GM12878 (cell line): ENCODE measurements at regions not wholly inside any gene's neighbourhood (a gene's known extent, or its start where the extent isn't known, plus 50 kb on each side); places are given as distances from the start of the nearest gene placed in this dataset.

Experiments used
- ATAC-seq: fragments of 200-7000 bp; cut with Tn5 transposase; 3 replicates; pipeline ENCODE4 v1.9.1; 2020; ENCODE audit warnings: mild to moderate bottlenecking, moderate library complexity
- BruUV-seq: library from RNA; stranded (reverse); fragments of 400-500 nt; replicated peaks from 2 replicates; lab custom pipeline; 2021; lab: Mats Ljungman, UMichigan
- CTCF ChIA-PET: fragments of 300-600 bp; sonication (Branson Sonifier 250); formaldehyde crosslinking; extraction: SDS; loops from one replicate; lab custom pipeline; 2021; ENCODE audit warnings: inconsistent platforms; lab: Yijun Ruan, JAX
- POLR2A ChIA-PET: fragments of 350-600 bp; formaldehyde crosslinking; extraction: SDS; loops from one replicate; lab custom pipeline; 2021; ENCODE audit warnings: inconsistent platforms; lab: Charles Lee
- RAD21 ChIA-PET: fragments of 300-600 bp; sonication (Branson Sonifier 250); formaldehyde crosslinking; loops from one replicate; lab custom pipeline; 2023; ENCODE audit warnings: antibody characterized with exemption; ENCODE audit not compliant: unreplicated experiment; lab: Charles Lee
- SMC1A ChIA-PET: fragments of 300-600 bp; sonication (Branson Sonifier 250); formaldehyde crosslinking; loops from one replicate; lab custom pipeline; 2023; ENCODE audit not compliant: unreplicated experiment, uncharacterized antibody; lab: Charles Lee
- DNase-seq: peaks from one replicate; pipeline ENCODE4 v3.0.0-alpha.2; 2011; ENCODE audit warnings: low read depth, low spot score
- FAIRE-seq: peaks from 3 replicates; lab custom pipeline; 2011; peaks lifted over from hg19 to GRCh38; lab: Jason Lieb, UNC
- H2AFZ ChIP-seq: 2 replicates; pipeline ENCODE4 v1.6.0; 2011; ENCODE audit warnings: low read depth, low read length, control low read depth; ENCODE audit not compliant: control insufficient read depth
- H3K27ac ChIP-seq: 2 replicates; pipeline ENCODE4 v1.5.1; 2011; ENCODE audit warnings: control low read depth; ENCODE audit not compliant: control insufficient read depth, insufficient read depth
- H3K27me3 ChIP-seq, 2 experiments: replicated peaks in 1 of 2; 2 replicates each; pipeline versions ENCODE4 v1.6.0 to v1.6.1; 2011; ENCODE audit warnings: low read length in 1 of 2; ENCODE audit not compliant: control insufficient read depth in 2 of 2, insufficient read depth in 2 of 2
- H3K36me3 ChIP-seq, 2 experiments: 2 replicates each; pipeline ENCODE4 v1.5.1; 2011; ENCODE audit warnings: low read length in 1 of 2; ENCODE audit not compliant: control insufficient read depth in 2 of 2, insufficient read depth in 2 of 2
- H3K4me1 ChIP-seq: 2 replicates; pipeline ENCODE4 v1.6.1; 2011; ENCODE audit warnings: mild to moderate bottlenecking, low read length, moderate library complexity, mixed read lengths; ENCODE audit not compliant: control insufficient read depth, insufficient read depth
- H3K4me2 ChIP-seq: 2 replicates; pipeline ENCODE4 v1.6.0; 2011; ENCODE audit warnings: control low read depth; ENCODE audit not compliant: control insufficient read depth, insufficient read depth
- H3K4me3 ChIP-seq: fragments of 200-600 bp; sonication (generic); 2 replicates; pipeline ENCODE4 v1.5.1; 2016
- H3K79me2 ChIP-seq: 2 replicates; pipeline ENCODE4 v1.6.0; 2011; ENCODE audit warnings: low read length; ENCODE audit not compliant: control insufficient read depth, insufficient read depth
- H3K9ac ChIP-seq: 2 replicates; pipeline ENCODE4 v1.8.0; 2011; ENCODE audit warnings: low read length, control low read depth, mixed read lengths; ENCODE audit not compliant: control insufficient read depth, insufficient read depth
- H3K9me3 ChIP-seq: replicated peaks from 3 replicates; pipeline ENCODE4 v1.5.1; 2011; ENCODE audit warnings: mild to moderate bottlenecking, low read length; ENCODE audit not compliant: control insufficient read depth, insufficient read depth
- H4K20me1 ChIP-seq: 2 replicates; pipeline ENCODE4 v1.6.0; 2011; ENCODE audit not compliant: control insufficient read depth, insufficient read depth
- ATF2 ChIP-seq: IDR thresholded peaks from 2 replicates; pipeline ENCODE4 v1.6.1; 2012; ENCODE audit warnings: low read length, inconsistent platforms
- BCL3 ChIP-seq: IDR thresholded peaks from 2 replicates; pipeline ENCODE4 v1.6.1; 2011; ENCODE audit warnings: borderline replicate concordance, low read depth, mild to moderate bottlenecking, moderate library complexity, low read length; ENCODE audit not compliant: insufficient read depth, poor library complexity, severe bottlenecking
- ESRRA ChIP-seq: IDR thresholded peaks from 2 replicates; pipeline ENCODE4 v1.6.1; 2012; ENCODE audit warnings: mild to moderate bottlenecking, low read length, improper control_type of control experiment
- IKZF1 ChIP-seq: fragments of 450-650 bp; conservative IDR thresholded peaks from 2 replicates; pipeline ENCODE4 v1.6.1; 2017; ENCODE audit warnings: antibody characterized with exemption, mild to moderate bottlenecking
- JUND ChIP-seq: IDR thresholded peaks from 2 replicates; pipeline ENCODE4 v1.6.1; 2012; ENCODE audit warnings: low read depth, mild to moderate bottlenecking, low read length, improper control_type of control experiment, moderate library complexity
- POLR2AphosphoS5 ChIP-seq: IDR thresholded peaks from 2 replicates; pipeline ENCODE4 v1.6.1; 2011; ENCODE audit warnings: mild to moderate bottlenecking, low read length, inconsistent platforms
- RAD21 ChIP-seq: IDR thresholded peaks from 2 replicates; pipeline ENCODE4 v1.6.1; 2011; ENCODE audit warnings: mild to moderate bottlenecking, low read depth, low read length, moderate library complexity; ENCODE audit not compliant: insufficient read depth
- RB1 ChIP-seq: fragments of 450-650 bp; formaldehyde crosslinking; IDR thresholded peaks from 2 replicates; pipeline ENCODE4 v1.6.1; 2017; ENCODE audit warnings: mild to moderate bottlenecking, borderline replicate concordance
- SMAD1 ChIP-seq: fragments of 450-650 bp; IDR thresholded peaks from 2 replicates; pipeline ENCODE4 v1.6.1; 2018; ENCODE audit warnings: mild to moderate bottlenecking, low read depth; ENCODE audit not compliant: partially characterized antibody
- SMARCA5 ChIP-seq: fragments of 450-650 bp; IDR thresholded peaks from 2 replicates; pipeline ENCODE4 v1.6.1; 2017; ENCODE audit warnings: mild to moderate bottlenecking
- SUPT20H ChIP-seq: IDR thresholded peaks from 2 replicates; pipeline ENCODE4 v1.6.1; 2011; ENCODE audit warnings: low read depth, mild to moderate bottlenecking, low read length, moderate library complexity, borderline replicate concordance; ENCODE audit not compliant: control insufficient read depth
- WRNIP1 ChIP-seq: IDR thresholded peaks from 2 replicates; pipeline ENCODE4 v1.6.1; 2011; ENCODE audit warnings: low read depth, low read length, improper control_type of control experiment, borderline replicate concordance
- YY1 ChIP-seq: IDR thresholded peaks from 2 replicates; pipeline ENCODE4 v1.6.1; 2011; ENCODE audit warnings: low read depth, mild to moderate bottlenecking, low read length
- ZBTB4 ChIP-seq: fragments of 450-650 bp; formaldehyde crosslinking; IDR thresholded peaks from 2 replicates; pipeline ENCODE4 v1.4.0; 2022; ENCODE audit warnings: mild to moderate bottlenecking, moderate library complexity
- ZNF217 ChIP-seq: fragments of 450-650 bp; IDR thresholded peaks from 2 replicates; pipeline ENCODE4 v1.6.1; 2017; ENCODE audit warnings: antibody characterized with exemption, mild to moderate bottlenecking
- ZNF274 ChIP-seq: IDR thresholded peaks from one replicate; pipeline ENCODE4 v1.8.0; 2011; ENCODE audit not compliant: insufficient read length, insufficient read depth
- WGBS: methylation state at CpG from one replicate; pipeline ENCODE4 v1.1.6; 2016; ENCODE audit warnings: low lambda C conversion rate; ENCODE audit not compliant: insufficient replicate concordance, insufficient coverage; ENCODE audit errors: missing lambda C conversion rate; 5-methylcytosine and 5-hydroxymethylcytosine counted together
- in situ Hi-C: fragments of 300-500 bp; cut with MboI; formaldehyde crosslinking; loops from 9 replicates; pipeline ENCODE4 v1.14.3; 2018; ENCODE audit warnings: mixed read lengths
- intact Hi-C: fragments of 100-400 bp; cut with micrococcal nuclease; formaldehyde crosslinking; loops from one replicate; pipeline ENCODE4 v1.14.2; 2022; ENCODE audit not compliant: unreplicated experiment

GRCh38 chr15:97124790-97125189 is 794.3 kb downstream of the NR2F2 start:
- ChIA-PET CTCF (interaction anchor here (0.6 to 0.7 kb wide), 2 partner anchors 319 to 472 kb away, joined by 3 read pairs; no protein-coding TSS in a partner anchor), POLR2A (no interaction called here), SMC1A (interaction anchor here (1.0 to 1.7 kb wide), 4 partner anchors 10 to 111 kb away, joined by 3 to 4 read pairs (median 4); no protein-coding TSS in a partner anchor), RAD21 (no interaction called here)
- no peaks in the 10 kb centered on the region for H3K36me3 ChIP-seq
- H3K9me3 ChIP-seq = no peaks in the 10 kb centered on the region
- intact Hi-C loops (no loop called here), in situ Hi-C loops (no loop called here)
- DNase-seq (no peak), FAIRE-seq (no peak), ATAC-seq (no peak)
- no peak overlapping the region for H2AFZ ChIP-seq
- BruUV-seq = no TSS peak
- H3K27ac ChIP-seq = no peak overlapping the region
- H3K4me1 ChIP-seq = no peaks in the 10 kb centered on the region
- no peaks in the 10 kb centered on the region for H3K27me3 ChIP-seq
- H4K20me1 ChIP-seq = no peaks in the 10 kb centered on the region
- no peak overlapping the region for H3K4me3 ChIP-seq
- WGBS = 11% methylated on average over 4 of the region's 4 CpGs
- H3K9ac ChIP-seq = no peak overlapping the region
- H3K4me2 ChIP-seq = no peak overlapping the region
- H3K79me2 ChIP-seq = no peaks in the 10 kb centered on the region
- TF ChIP-seq YY1 (no peak), IKZF1 (no peak), WRNIP1 (no peak), SMARCA5 (no peak), POLR2AphosphoS5 (no peak), ZBTB4 (CRISPR knock-in tag) (no peak), RAD21 (no peak), ATF2 (no peak), ZNF274 (no peak), JUND (no peak), ZNF217 (no peak), ESRRA (no peak), RB1 (no peak), SUPT20H (no peak), BCL3 (no peak), SMAD1 (no peak)
